ENCODE measurements at regions not wholly inside any gene's neighbourhood (a gene's known extent, or its start where the extent isn't known, plus 50 kb on each side); places are given as distances from the start of the nearest gene placed in this dataset.

DNA sequence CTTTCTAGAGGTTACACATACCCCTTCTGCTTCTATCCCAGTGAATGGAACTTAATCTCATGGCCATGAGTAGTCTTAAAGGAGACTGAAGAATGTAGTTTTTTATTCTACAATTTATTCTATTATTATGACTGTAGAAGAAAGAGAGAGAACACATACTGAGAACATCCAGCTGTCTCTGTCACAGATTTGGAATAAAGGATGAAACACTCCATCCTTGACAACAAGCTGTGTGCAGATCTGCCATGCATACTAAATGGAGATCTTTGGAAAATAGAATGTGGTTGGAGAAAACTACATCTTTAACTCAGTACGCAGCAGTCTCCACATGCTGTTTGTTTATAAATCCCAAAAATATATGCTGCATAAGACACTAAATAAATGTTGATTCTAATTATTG, 54.1 kb upstream of the NUDT7 start:
- TF ChIP-seq, protein P1, sequence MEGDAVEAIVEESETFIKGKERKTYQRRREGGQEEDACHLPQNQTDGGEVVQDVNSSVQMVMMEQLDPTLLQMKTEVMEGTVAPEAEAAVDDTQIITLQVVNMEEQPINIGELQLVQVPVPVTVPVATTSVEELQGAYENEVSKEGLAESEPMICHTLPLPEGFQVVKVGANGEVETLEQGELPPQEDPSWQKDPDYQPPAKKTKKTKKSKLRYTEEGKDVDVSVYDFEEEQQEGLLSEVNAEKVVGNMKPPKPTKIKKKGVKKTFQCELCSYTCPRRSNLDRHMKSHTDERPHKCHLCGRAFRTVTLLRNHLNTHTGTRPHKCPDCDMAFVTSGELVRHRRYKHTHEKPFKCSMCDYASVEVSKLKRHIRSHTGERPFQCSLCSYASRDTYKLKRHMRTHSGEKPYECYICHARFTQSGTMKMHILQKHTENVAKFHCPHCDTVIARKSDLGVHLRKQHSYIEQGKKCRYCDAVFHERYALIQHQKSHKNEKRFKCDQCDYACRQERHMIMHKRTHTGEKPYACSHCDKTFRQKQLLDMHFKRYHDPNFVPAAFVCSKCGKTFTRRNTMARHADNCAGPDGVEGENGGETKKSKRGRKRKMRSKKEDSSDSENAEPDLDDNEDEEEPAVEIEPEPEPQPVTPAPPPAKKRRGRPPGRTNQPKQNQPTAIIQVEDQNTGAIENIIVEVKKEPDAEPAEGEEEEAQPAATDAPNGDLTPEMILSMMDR (IDR thresholded peaks at IDR 0.05), result no peak
- TF ChIP-seq POLR2AphosphoS5 (IDR thresholded peaks at IDR 0.05) (no peak), POLR2A (IDR thresholded peaks at IDR 0.05) (no peak), EP300 (IDR thresholded peaks at IDR 0.05) (no peak)

Data from upper lobe of left lung (tissue), 4 donors.